ENCODE measurements at regions not wholly inside any gene's neighbourhood (a gene's known extent, or its start where the extent isn't known, plus 50 kb on each side); places are given as distances from the start of the nearest gene placed in this dataset.
A peak's percentile ranks its signal among the peaks of the same experiment; 100 is the strongest.

- FAIRE-seq (peak; percentile 67), DNase-seq (ENCODE audit: low spot score) (no peak)
Observed at GRCh38 chr14:63781686-63782085, 53.8 kb upstream of the SGPP1 start.

GRCh38 chr14:63782683-63783389 is 55.0 kb upstream of the SGPP1 start:
- DNase-seq (ENCODE audit: low spot score) = no peak
- no peak for FAIRE-seq

GRCh38 chr14:63788011-63788933 is 60.4 kb upstream of the SGPP1 start:
- DNase-seq (ENCODE audit: low spot score) = no peak
- peak; percentile 20 for FAIRE-seq

- DNase-seq (ENCODE audit: low spot score) (no peak), FAIRE-seq (no peak)
Observed at GRCh38 chr14:63793376-63793775, 59.4 kb upstream of the SYNE2 start.

GRCh38 chr14:63795532-63795931 is 57.3 kb upstream of the SYNE2 start:
- no peak for DNase-seq (ENCODE audit: low spot score)
- no peak for FAIRE-seq

GRCh38 chr14:63800083-63800482 is 52.7 kb upstream of the SYNE2 start:
- FAIRE-seq = no peak

GRCh38 chr14:63800651-63801375 is 52.0 kb upstream of the SYNE2 start:
- no peak for FAIRE-seq
- no peak for DNase-seq (ENCODE audit: low spot score)

More at GRCh38 chr14:63800083-63800482, 52.7 kb upstream of the SYNE2 start:
- no peak for DNase-seq (ENCODE audit: low spot score)
